MM.1S (cell line): ENCODE measurements at regions not wholly inside any gene's neighbourhood (a gene's known extent, or its start where the extent isn't known, plus 50 kb on each side); places are given as distances from the start of the nearest gene placed in this dataset.

Experiments
- EZH2 ChIP-seq: fragments of 300-600 bp; sonication (generic); optimal IDR thresholded peaks from 2 replicates; pipeline ENCODE3; 2017; ENCODE audit warnings: low read depth, mild to moderate bottlenecking, antibody characterized with exemption, low read length, mixed read lengths
- TF ChIP-seq, protein P1 (sequence below): fragments of 300-600 bp; sonication (generic); IDR thresholded peaks from 2 replicates; pipeline ENCODE4 v1.5.1; 2016; ENCODE audit warnings: antibody characterized with exemption, low read length, mixed read lengths

GRCh38 chr2:6143812-6144211 is 451.6 kb downstream of the SOX11 start:
- no peak for TF ChIP-seq EZH2
- TF ChIP-seq, protein P1, sequence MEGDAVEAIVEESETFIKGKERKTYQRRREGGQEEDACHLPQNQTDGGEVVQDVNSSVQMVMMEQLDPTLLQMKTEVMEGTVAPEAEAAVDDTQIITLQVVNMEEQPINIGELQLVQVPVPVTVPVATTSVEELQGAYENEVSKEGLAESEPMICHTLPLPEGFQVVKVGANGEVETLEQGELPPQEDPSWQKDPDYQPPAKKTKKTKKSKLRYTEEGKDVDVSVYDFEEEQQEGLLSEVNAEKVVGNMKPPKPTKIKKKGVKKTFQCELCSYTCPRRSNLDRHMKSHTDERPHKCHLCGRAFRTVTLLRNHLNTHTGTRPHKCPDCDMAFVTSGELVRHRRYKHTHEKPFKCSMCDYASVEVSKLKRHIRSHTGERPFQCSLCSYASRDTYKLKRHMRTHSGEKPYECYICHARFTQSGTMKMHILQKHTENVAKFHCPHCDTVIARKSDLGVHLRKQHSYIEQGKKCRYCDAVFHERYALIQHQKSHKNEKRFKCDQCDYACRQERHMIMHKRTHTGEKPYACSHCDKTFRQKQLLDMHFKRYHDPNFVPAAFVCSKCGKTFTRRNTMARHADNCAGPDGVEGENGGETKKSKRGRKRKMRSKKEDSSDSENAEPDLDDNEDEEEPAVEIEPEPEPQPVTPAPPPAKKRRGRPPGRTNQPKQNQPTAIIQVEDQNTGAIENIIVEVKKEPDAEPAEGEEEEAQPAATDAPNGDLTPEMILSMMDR: no peak
